ENCODE measurements at regions not wholly inside any gene's neighbourhood (a gene's known extent, or its start where the extent isn't known, plus 50 kb on each side); places are given as distances from the start of the nearest gene placed in this dataset.

- Histone ChIP-seq H3K4me3 (ENCODE audit: low read depth, low read length) (no peak overlapping the region), H3K4me1 (ENCODE audit: control insufficient read depth, insufficient read depth, low read length) (no peaks in the 10 kb centered on the region), H3K36me3 (ENCODE audit: control insufficient read depth, insufficient read depth, low read length) (no peaks in the 10 kb centered on the region), H3K9me3 (ENCODE audit: control insufficient read depth, insufficient read depth, low read length) (no peaks in the 10 kb centered on the region), H3K27me3 (ENCODE audit: control insufficient read depth, insufficient read depth, low read length) (peaks cover 2% of the 10 kb centered on the region), H3K9ac (ENCODE audit: low read depth, low read length) (no peak overlapping the region), H3K27ac (ENCODE audit: low read depth, low read length) (no peak overlapping the region)
These were observed 245.2 kb upstream of the SDK2 start for GRCh38 chr17:73889439-73889838.

DNA sequence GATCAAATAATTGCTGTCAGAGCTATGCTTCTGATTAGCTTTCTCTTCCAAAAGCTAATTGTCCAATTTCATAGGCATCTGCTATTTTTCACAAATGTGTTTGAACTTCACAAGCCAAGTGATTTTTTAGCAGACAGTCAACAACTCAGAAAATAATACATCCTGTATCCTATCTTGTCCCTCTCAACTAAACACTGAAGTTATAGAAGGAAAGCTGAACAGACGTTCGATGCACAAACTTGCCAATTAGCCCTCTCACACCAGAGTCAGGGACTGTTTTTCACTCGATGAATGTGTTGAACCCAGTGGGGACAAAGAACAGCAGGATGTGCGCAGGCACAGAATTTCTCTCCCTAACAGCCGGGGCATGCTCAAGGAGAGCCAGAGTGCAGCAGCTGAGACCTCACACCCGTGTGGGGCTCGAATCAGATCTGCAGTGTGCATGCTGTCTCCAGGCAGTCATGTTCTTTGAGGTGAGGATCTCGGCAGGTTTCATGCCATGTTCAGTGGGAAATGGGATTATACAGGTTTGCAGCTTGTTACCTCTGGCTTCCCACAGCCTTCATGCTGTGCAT lies 246.7 kb upstream of the SDK2 start:
- H3K27ac ChIP-seq (ENCODE audit: low read depth, low read length): no peak overlapping the region
- peaks cover 10% of the 10 kb centered on the region for H3K27me3 ChIP-seq (ENCODE audit: control insufficient read depth, insufficient read depth, low read length)
- H3K9me3 ChIP-seq (ENCODE audit: control insufficient read depth, insufficient read depth, low read length): no peaks in the 10 kb centered on the region
- no peaks in the 10 kb centered on the region for H3K4me1 ChIP-seq (ENCODE audit: control insufficient read depth, insufficient read depth, low read length)
- no peak overlapping the region for H3K4me3 ChIP-seq (ENCODE audit: low read depth, low read length)
- no peaks in the 10 kb centered on the region for H3K36me3 ChIP-seq (ENCODE audit: control insufficient read depth, insufficient read depth, low read length)
- no peak overlapping the region for H3K9ac ChIP-seq (ENCODE audit: low read depth, low read length)

- peaks cover 50% of the 10 kb centered on the region for H3K27me3 ChIP-seq (ENCODE audit: control insufficient read depth, insufficient read depth, low read length)
- H3K9ac ChIP-seq (ENCODE audit: low read depth, low read length): no peak overlapping the region
- no peaks in the 10 kb centered on the region for H3K9me3 ChIP-seq (ENCODE audit: control insufficient read depth, insufficient read depth, low read length)
- H3K36me3 ChIP-seq (ENCODE audit: control insufficient read depth, insufficient read depth, low read length): no peaks in the 10 kb centered on the region
- H3K4me1 ChIP-seq (ENCODE audit: control insufficient read depth, insufficient read depth, low read length): no peaks in the 10 kb centered on the region
- no peak overlapping the region for H3K27ac ChIP-seq (ENCODE audit: low read depth, low read length)
- H3K4me3 ChIP-seq (ENCODE audit: low read depth, low read length): no peak overlapping the region
These were observed 250.9 kb upstream of the SDK2 start for GRCh38 chr17:73895157-73895556.

DNA sequence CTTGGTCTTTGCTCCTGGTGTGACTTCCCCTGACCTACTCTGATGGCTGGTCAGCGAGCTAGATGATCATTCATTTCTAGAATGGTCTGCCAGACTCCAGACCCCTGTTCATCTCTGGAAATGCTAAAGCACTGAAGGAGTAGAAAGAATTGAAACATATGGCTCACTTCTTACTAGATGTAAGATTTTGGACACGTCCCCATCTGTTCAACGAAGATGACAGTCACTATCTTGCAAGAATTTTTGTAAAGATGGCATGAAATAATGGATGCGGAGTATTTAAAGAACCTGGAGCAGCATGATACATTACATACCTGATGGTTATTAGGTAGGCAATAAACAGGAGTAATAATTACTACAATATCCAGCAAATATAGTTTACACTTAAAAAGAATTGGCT lies 252.7 kb upstream of the SDK2 start:
- H3K27me3 ChIP-seq (ENCODE audit: control insufficient read depth, insufficient read depth, low read length): peaks cover 68% of the 10 kb centered on the region

GRCh38 chr17:73899839-73900238 lies 255.6 kb upstream of the SDK2 start:
- Histone ChIP-seq H3K9ac (ENCODE audit: low read depth, low read length) (no peak overlapping the region), H3K27ac (ENCODE audit: low read depth, low read length) (no peak overlapping the region), H3K36me3 (ENCODE audit: control insufficient read depth, insufficient read depth, low read length) (no peaks in the 10 kb centered on the region), H3K9me3 (ENCODE audit: control insufficient read depth, insufficient read depth, low read length) (no peaks in the 10 kb centered on the region), H3K27me3 (ENCODE audit: control insufficient read depth, insufficient read depth, low read length) (peaks cover 91% of the 10 kb centered on the region), H3K4me1 (ENCODE audit: control insufficient read depth, insufficient read depth, low read length) (peaks cover 17% of the 10 kb centered on the region), H3K4me3 (ENCODE audit: low read depth, low read length) (no peak overlapping the region)

More for the DNA sequence above, 252.7 kb upstream of the SDK2 start:
- H3K4me1 ChIP-seq (ENCODE audit: control insufficient read depth, insufficient read depth, low read length): peaks cover 4% of the 10 kb centered on the region
- no peak overlapping the region for H3K9ac ChIP-seq (ENCODE audit: low read depth, low read length)
- no peak overlapping the region for H3K27ac ChIP-seq (ENCODE audit: low read depth, low read length)
- no peak overlapping the region for H3K4me3 ChIP-seq (ENCODE audit: low read depth, low read length)
- H3K9me3 ChIP-seq (ENCODE audit: control insufficient read depth, insufficient read depth, low read length): no peaks in the 10 kb centered on the region
- H3K36me3 ChIP-seq (ENCODE audit: control insufficient read depth, insufficient read depth, low read length): no peaks in the 10 kb centered on the region

GRCh38 chr17:73900516-73900915 lies 256.3 kb upstream of the SDK2 start:
- H3K27me3 ChIP-seq (ENCODE audit: control insufficient read depth, insufficient read depth, low read length): peaks cover 97% of the 10 kb centered on the region
- no peak overlapping the region for H3K27ac ChIP-seq (ENCODE audit: low read depth, low read length)
- H3K9me3 ChIP-seq (ENCODE audit: control insufficient read depth, insufficient read depth, low read length): no peaks in the 10 kb centered on the region
- H3K4me1 ChIP-seq (ENCODE audit: control insufficient read depth, insufficient read depth, low read length): peaks cover 17% of the 10 kb centered on the region
- H3K36me3 ChIP-seq (ENCODE audit: control insufficient read depth, insufficient read depth, low read length): no peaks in the 10 kb centered on the region
- no peak overlapping the region for H3K4me3 ChIP-seq (ENCODE audit: low read depth, low read length)
- H3K9ac ChIP-seq (ENCODE audit: low read depth, low read length): no peak overlapping the region

DNA sequence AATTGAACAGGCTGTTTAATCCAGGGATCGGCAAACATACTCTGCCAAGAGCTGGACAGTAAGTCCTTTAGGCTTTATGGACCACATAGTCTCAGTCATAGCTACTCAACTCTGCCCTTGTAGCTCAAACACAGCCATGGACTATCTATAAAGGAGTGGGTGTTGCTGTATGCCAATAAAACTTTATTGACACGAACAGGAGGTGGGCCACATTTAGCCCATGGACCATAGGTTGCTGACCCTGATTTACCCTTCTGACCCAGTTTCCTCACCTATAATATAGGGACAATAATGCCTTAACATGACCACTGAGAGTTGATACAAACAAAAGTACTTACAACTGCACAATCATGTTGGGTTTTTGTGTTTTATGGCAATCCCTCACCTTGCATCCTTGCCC lies 257.0 kb upstream of the SDK2 start:
- Histone ChIP-seq H3K4me3 (ENCODE audit: low read depth, low read length) (peak overlapping the region; percentile 49), H3K27ac (ENCODE audit: low read depth, low read length) (no peak overlapping the region)

GRCh38 chr17:73901661-73902415 lies 257.6 kb upstream of the SDK2 start:
- no peaks in the 10 kb centered on the region for H3K36me3 ChIP-seq (ENCODE audit: control insufficient read depth, insufficient read depth, low read length)
- H3K27ac ChIP-seq (ENCODE audit: low read depth, low read length): no peak overlapping the region
- peaks cover 97% of the 10 kb centered on the region for H3K27me3 ChIP-seq (ENCODE audit: control insufficient read depth, insufficient read depth, low read length)
- H3K4me1 ChIP-seq (ENCODE audit: control insufficient read depth, insufficient read depth, low read length): peaks cover 17% of the 10 kb centered on the region
- H3K4me3 ChIP-seq (ENCODE audit: low read depth, low read length): peak overlapping the region; percentile 49
- H3K9me3 ChIP-seq (ENCODE audit: control insufficient read depth, insufficient read depth, low read length): no peaks in the 10 kb centered on the region
- H3K9ac ChIP-seq (ENCODE audit: low read depth, low read length): no peak overlapping the region

More for the DNA sequence above, 257.0 kb upstream of the SDK2 start:
- Histone ChIP-seq H3K9ac (ENCODE audit: low read depth, low read length) (no peak overlapping the region), H3K36me3 (ENCODE audit: control insufficient read depth, insufficient read depth, low read length) (no peaks in the 10 kb centered on the region), H3K9me3 (ENCODE audit: control insufficient read depth, insufficient read depth, low read length) (no peaks in the 10 kb centered on the region), H3K4me1 (ENCODE audit: control insufficient read depth, insufficient read depth, low read length) (peaks cover 17% of the 10 kb centered on the region), H3K27me3 (ENCODE audit: control insufficient read depth, insufficient read depth, low read length) (peaks cover 97% of the 10 kb centered on the region)

GRCh38 chr17:73902416-73903181 lies 258.4 kb upstream of the SDK2 start:
- no peaks in the 10 kb centered on the region for H3K9me3 ChIP-seq (ENCODE audit: control insufficient read depth, insufficient read depth, low read length)
- no peak overlapping the region for H3K27ac ChIP-seq (ENCODE audit: low read depth, low read length)
- peak overlapping the region; percentile 49 for H3K4me3 ChIP-seq (ENCODE audit: low read depth, low read length)
- peaks cover 96% of the 10 kb centered on the region for H3K27me3 ChIP-seq (ENCODE audit: control insufficient read depth, insufficient read depth, low read length)
- H3K4me1 ChIP-seq (ENCODE audit: control insufficient read depth, insufficient read depth, low read length): peaks cover 17% of the 10 kb centered on the region
- no peaks in the 10 kb centered on the region for H3K36me3 ChIP-seq (ENCODE audit: control insufficient read depth, insufficient read depth, low read length)
- H3K9ac ChIP-seq (ENCODE audit: low read depth, low read length): no peak overlapping the region

- Histone ChIP-seq H3K4me1 (ENCODE audit: control insufficient read depth, insufficient read depth, low read length) (peaks cover 12% of the 10 kb centered on the region), H3K36me3 (ENCODE audit: control insufficient read depth, insufficient read depth, low read length) (no peaks in the 10 kb centered on the region), H3K27ac (ENCODE audit: low read depth, low read length) (no peak overlapping the region), H3K9me3 (ENCODE audit: control insufficient read depth, insufficient read depth, low read length) (no peaks in the 10 kb centered on the region), H3K27me3 (ENCODE audit: control insufficient read depth, insufficient read depth, low read length) (peaks cover 97% of the 10 kb centered on the region), H3K9ac (ENCODE audit: low read depth, low read length) (no peak overlapping the region), H3K4me3 (ENCODE audit: low read depth, low read length) (no peak overlapping the region)
These were observed 262.9 kb upstream of the SDK2 start for GRCh38 chr17:73906896-73907870.
